ENCODE measurements at regions not wholly inside any gene's neighbourhood (a gene's known extent, or its start where the extent isn't known, plus 50 kb on each side); places are given as distances from the start of the nearest gene placed in this dataset.

DNA sequence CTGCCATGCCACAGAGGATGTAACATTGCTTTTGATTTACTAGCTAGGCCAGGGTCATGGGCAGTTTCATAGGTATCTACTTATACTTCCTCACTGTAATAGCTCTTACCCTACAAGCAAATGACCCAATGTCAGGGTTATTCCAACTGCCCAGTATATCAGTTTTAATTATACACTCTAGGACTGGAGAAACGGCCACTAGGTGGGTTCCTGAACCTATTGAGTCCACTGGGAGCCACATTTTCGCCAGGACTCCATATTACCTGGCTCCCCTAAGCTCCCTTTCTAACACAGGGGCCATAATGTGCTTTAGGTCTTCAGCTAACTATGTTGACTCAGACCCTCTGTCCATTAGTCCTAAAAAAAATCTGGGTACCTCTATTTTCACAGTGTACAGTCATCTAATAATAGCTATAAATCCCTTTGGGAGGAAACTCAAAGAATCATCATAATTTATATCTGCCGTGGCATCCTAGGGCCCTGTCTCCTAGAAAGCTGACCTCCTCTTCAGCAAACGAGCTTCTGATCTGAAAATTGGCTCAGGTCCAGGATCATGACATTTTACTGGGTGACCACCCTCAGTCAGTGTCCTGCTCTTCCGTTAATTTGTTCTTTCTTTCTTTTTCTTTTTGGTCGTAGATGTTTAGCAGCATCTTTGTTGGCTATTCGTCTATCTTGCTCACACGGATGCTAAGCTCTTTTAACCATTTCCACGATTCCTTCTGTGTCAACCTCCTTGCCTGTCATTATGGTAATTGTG is 244.3 kb downstream of the FAM76B start:
- TF ChIP-seq CTCF (IDR thresholded peaks at IDR 0.05) (no peak), EZH2 (IDR thresholded peaks at IDR 0.05; ENCODE audit: borderline replicate concordance, insufficient read depth, low read depth, low read length, poor library complexity, severe bottlenecking) (no peak)

All from B cell (primary cell).